MM.1S (cell line): ENCODE measurements at regions not wholly inside any gene's neighbourhood (a gene's known extent, or its start where the extent isn't known, plus 50 kb on each side); places are given as distances from the start of the nearest gene placed in this dataset.
"Not testable (repeated sequence)": the region's sequence is repeated elsewhere in the genome, so short reads cannot be mapped to it uniquely, and the experiment has no call there.

Experiments
- DNase-seq: peaks from one replicate; pipeline ENCODE4 v3.0.0-alpha.2; 2015
- H2AFZ ChIP-seq: fragments of 300-600 bp; sonication (generic); 2 replicates; pipeline ENCODE4 v1.6.0; 2016; ENCODE audit warnings: antibody characterized with exemption, low read length
- H3F3A ChIP-seq: fragments of 300-600 bp; sonication (generic); 2 replicates; pipeline ENCODE4 v1.6.1; 2016; ENCODE audit warnings: mild to moderate bottlenecking, antibody characterized with exemption, low read length, moderate library complexity, mixed read lengths; ENCODE audit not compliant: insufficient read depth
- H3K27ac ChIP-seq: fragments of 300-600 bp; sonication (generic); 2 replicates; pipeline ENCODE4 v1.5.1; 2016; ENCODE audit warnings: mild to moderate bottlenecking, low read length
- H3K27me3 ChIP-seq: fragments of 300-600 bp; sonication (generic); replicated peaks from 2 replicates; pipeline ENCODE4 v1.6.0; 2016; ENCODE audit warnings: low read length; ENCODE audit not compliant: insufficient read depth
- H3K36me3 ChIP-seq: fragments of 300-600 bp; sonication (generic); replicated peaks from 2 replicates; pipeline ENCODE4 v1.6.1; 2016; ENCODE audit warnings: mild to moderate bottlenecking, low read length, mixed read lengths; ENCODE audit not compliant: insufficient read depth
- H3K4me1 ChIP-seq: fragments of 300-600 bp; sonication (generic); 2 replicates; pipeline ENCODE4 v1.6.1; 2016; ENCODE audit warnings: low read length, mixed read lengths
- H3K4me2 ChIP-seq: fragments of 300-600 bp; sonication (generic); 2 replicates; pipeline ENCODE4 v1.6.0; 2016; ENCODE audit warnings: low read depth, low read length
- H3K4me3 ChIP-seq: fragments of 300-600 bp; sonication (generic); 2 replicates; pipeline ENCODE4 v1.5.1; 2016; ENCODE audit warnings: low read length, mixed read lengths
- H3K79me2 ChIP-seq: fragments of 300-600 bp; sonication (generic); 2 replicates; pipeline ENCODE4 v1.6.1; 2016; ENCODE audit warnings: mixed run types, low read length, mixed read lengths
- H3K9ac ChIP-seq: fragments of 300-600 bp; sonication (generic); 2 replicates; pipeline ENCODE4 v1.6.1; 2016; ENCODE audit warnings: low read length, mixed read lengths
- H3K9me2 ChIP-seq: fragments of 300-600 bp; sonication (generic); replicated peaks from 2 replicates; pipeline ENCODE4 v1.6.1; 2016; ENCODE audit warnings: mild to moderate bottlenecking, low read length, mixed read lengths; ENCODE audit not compliant: insufficient read depth
- H3K9me3 ChIP-seq: fragments of 300-600 bp; sonication (generic); replicated peaks from 2 replicates; pipeline ENCODE4 v1.6.1; 2016; ENCODE audit warnings: mild to moderate bottlenecking, low read length, mixed read lengths; ENCODE audit not compliant: insufficient read depth
- H4K20me1 ChIP-seq: fragments of 300-600 bp; sonication (generic); 2 replicates; pipeline ENCODE4 v1.6.1; 2016; ENCODE audit warnings: mild to moderate bottlenecking, low read length, moderate library complexity, mixed read lengths; ENCODE audit not compliant: insufficient read depth

DNA sequence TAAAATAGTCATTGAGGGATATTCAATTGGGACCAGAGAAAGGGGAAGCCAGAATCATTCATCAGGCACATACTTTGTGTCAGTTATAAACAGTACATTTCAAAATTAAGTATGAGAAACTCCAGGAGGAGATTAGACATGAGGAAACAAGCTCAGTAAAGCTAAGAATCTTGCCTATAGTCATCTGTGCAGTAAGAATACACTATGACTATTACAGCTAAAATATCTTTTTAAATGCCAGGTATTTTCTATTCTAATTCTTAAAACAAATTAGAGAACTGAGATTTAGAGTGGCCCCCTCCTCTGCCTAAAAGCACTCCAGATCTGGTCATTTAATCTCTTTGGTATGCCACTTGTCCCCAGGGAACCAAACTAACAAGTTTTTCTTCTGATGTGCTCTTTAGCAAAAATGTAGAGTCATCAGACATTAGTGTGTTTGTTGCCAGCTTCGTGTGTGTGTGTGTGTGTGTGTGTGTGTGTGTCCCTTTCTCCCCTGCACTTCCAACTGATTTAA is 541.1 kb downstream of the TTLL7 start:
- not testable (repeated sequence) for H3K27me3 ChIP-seq, H4K20me1 ChIP-seq, H3K27ac ChIP-seq, DNase-seq, H3K9ac ChIP-seq, H3K4me3 ChIP-seq, H3K9me2 ChIP-seq, H3K4me2 ChIP-seq, H3K9me3 ChIP-seq, H3K36me3 ChIP-seq, H3K4me1 ChIP-seq, H2AFZ ChIP-seq, H3F3A ChIP-seq, H3K79me2 ChIP-seq

DNA sequence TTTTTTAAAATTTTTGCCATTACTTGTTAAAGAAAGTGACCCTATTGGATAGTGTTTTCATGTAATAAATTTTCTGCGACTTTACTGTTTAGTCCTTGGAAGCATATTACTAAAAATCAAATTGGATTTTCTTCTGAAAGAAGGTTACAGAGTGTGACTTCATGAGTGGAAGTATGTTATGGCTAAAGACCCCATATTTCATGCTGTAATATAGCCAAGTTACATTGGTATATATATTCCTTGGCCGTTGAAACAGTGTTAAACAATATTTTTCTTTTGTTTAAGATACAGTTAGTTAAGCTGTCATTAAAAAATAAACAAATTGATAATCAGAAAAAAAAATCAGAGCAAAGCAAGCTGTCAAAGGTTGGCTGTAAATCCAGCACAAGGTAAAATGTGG is 541.7 kb downstream of the TTLL7 start:
- not testable (repeated sequence) for H3K36me3 ChIP-seq, H3K4me1 ChIP-seq, H3K4me2 ChIP-seq, H3K27me3 ChIP-seq, H3K27ac ChIP-seq, DNase-seq, H3K79me2 ChIP-seq, H3F3A ChIP-seq, H3K4me3 ChIP-seq, H3K9me3 ChIP-seq, H4K20me1 ChIP-seq, H2AFZ ChIP-seq, H3K9me2 ChIP-seq, H3K9ac ChIP-seq

DNA sequence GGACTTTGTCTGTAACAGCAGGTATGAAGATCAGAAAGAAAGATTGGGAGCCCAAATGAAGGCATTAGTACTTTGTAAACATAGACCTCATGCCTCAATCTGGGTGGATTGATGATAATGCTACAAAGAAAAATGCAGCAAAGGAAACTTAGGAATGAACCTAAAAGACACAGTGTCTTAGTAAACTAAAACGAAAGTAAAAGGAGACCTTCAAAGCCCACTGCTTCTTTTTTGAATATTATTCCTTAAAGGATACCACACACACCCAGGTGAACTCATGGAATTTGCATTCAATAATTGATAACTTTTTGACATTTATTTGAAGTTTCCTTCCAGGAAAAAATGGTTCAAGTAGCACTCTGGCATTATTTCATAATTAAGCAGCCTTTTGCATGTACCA is 543.2 kb downstream of the TTLL7 start:
- not testable (repeated sequence) for H3K4me2 ChIP-seq, H3K4me3 ChIP-seq, H3K27me3 ChIP-seq, H3K9ac ChIP-seq, H4K20me1 ChIP-seq, H3K36me3 ChIP-seq, H3K9me2 ChIP-seq, H3K4me1 ChIP-seq, H3K27ac ChIP-seq, DNase-seq, H3F3A ChIP-seq, H3K9me3 ChIP-seq, H2AFZ ChIP-seq, H3K79me2 ChIP-seq

DNA sequence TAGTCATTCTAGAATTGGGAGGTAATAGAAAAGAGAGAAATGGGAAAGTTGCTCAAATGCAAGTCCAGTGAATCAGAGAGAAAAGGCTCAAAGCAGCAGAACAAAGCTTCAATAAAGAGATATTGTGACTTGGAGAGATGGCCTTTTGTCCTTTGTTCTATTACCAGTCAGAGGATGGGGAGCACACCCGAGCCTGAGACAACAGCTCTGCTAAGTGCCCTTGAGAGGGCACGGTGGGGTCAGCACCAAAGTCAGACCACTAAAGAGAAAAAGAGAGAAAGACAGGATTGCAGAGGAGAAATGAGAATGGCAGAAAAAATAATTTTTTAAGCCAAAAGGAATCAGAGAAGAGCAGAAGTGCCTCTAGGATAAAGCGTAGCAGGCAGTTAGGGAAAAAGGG is 553.1 kb downstream of the TTLL7 start:
- not testable (repeated sequence) for H3K9ac ChIP-seq, H3F3A ChIP-seq, H3K79me2 ChIP-seq, DNase-seq, H3K4me2 ChIP-seq, H3K9me2 ChIP-seq, H3K27me3 ChIP-seq, H2AFZ ChIP-seq, H3K27ac ChIP-seq, H3K4me3 ChIP-seq, H3K4me1 ChIP-seq, H3K36me3 ChIP-seq, H4K20me1 ChIP-seq, H3K9me3 ChIP-seq

DNA sequence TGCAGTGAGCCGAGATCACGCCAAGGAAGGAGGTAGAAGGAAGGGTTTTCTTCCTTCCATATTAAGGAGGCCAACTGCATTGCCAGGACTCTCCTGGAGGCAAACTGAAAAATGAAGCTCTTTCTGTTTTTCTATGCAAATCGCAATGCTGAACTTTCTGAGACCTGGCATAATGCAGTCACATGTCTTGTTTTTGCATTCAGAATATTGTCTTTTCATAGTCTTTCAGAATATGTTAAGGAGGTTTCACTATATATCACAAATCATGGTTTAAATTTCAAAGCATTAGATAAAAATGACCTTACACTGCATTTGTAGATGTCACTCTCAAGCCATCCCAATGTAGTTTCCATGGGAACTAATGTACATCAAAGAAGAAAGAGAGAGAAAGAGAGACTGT is 556.5 kb downstream of the TTLL7 start:
- H3K4me1 ChIP-seq, H3K4me2 ChIP-seq, H3K27me3 ChIP-seq: not testable (repeated sequence)

DNA sequence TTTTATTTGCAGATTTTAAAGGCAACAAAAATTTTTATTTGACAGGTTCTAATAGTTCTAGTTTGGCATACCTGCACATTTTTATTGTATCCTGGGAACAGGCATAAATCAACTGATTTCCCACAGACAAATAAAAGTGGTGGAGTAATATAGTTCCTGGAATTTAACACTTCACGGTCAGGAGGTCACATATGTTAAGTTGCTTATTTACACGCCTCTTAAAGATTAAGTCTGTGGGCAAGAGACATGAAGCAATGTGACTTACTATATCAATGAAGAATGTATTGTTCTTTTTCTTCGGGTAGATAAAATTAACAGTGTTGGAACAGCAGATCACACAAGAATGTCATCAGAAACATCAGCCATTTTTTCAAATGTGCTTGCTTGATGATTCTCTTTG is 558.3 kb downstream of the TTLL7 start:
- not testable (repeated sequence) for H3K36me3 ChIP-seq, H2AFZ ChIP-seq, H3K9me2 ChIP-seq, H3K27me3 ChIP-seq, H3K4me3 ChIP-seq, H3K27ac ChIP-seq, H3K9me3 ChIP-seq, H4K20me1 ChIP-seq, H3K4me1 ChIP-seq, H3F3A ChIP-seq, H3K79me2 ChIP-seq, DNase-seq, H3K4me2 ChIP-seq, H3K9ac ChIP-seq

More for the DNA sequence above, 556.5 kb downstream of the TTLL7 start:
- H3K4me3 ChIP-seq, H2AFZ ChIP-seq, H3K79me2 ChIP-seq, H4K20me1 ChIP-seq, H3K9me2 ChIP-seq, H3K27ac ChIP-seq, H3K9me3 ChIP-seq, DNase-seq, H3K36me3 ChIP-seq, H3F3A ChIP-seq, H3K9ac ChIP-seq: not testable (repeated sequence)

DNA sequence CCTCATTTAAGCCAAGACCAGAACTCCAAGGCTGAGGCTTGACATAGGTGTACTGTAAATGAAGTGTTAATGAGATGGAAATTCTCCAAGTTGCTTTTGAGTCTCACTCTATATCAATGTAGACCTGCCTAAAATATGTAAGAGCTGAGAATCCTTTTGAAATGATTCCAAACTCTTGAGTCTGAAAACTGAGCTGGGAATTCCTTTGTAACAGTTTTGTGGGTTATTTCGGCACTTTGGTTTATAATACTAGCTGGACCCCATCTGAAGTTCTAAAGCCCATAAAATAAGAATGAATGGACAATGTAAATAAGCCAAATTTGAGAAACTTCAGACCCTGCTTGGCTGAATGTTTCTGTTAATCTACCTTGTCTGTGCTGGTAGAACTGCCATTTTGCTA is 558.9 kb downstream of the TTLL7 start:
- H4K20me1 ChIP-seq, H3K4me3 ChIP-seq, H3F3A ChIP-seq, H3K9ac ChIP-seq, H3K9me3 ChIP-seq, H2AFZ ChIP-seq, H3K27me3 ChIP-seq, H3K4me2 ChIP-seq, H3K36me3 ChIP-seq, H3K79me2 ChIP-seq, H3K4me1 ChIP-seq, DNase-seq, H3K27ac ChIP-seq, H3K9me2 ChIP-seq: not testable (repeated sequence)

DNA sequence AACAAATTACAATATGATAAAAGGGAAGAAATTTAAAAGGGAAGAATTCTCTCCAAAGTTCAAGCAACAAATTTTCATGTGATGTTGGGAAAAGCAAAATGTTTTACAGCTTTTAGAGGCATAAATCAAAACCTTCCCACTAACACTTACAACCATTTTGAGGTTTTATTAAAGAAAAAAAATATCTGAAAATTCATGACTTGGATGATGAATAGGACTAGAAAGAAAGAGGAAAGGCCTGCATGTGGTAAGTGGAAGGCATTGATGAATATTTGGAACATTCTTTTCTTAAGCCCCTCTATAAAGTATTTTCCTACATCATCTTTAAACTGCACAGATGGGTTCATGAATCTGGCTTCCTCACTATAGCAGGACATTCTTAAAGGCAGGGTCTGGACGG is 560.6 kb downstream of the TTLL7 start:
- not testable (repeated sequence) for H3K79me2 ChIP-seq, H3K27ac ChIP-seq, H3K4me2 ChIP-seq, H3K27me3 ChIP-seq, H3K4me3 ChIP-seq, DNase-seq, H3F3A ChIP-seq, H3K9me3 ChIP-seq, H3K36me3 ChIP-seq, H3K9ac ChIP-seq, H3K9me2 ChIP-seq, H2AFZ ChIP-seq, H4K20me1 ChIP-seq, H3K4me1 ChIP-seq
